Testis (tissue), 2 donors: ENCODE measurements at regions not wholly inside any gene's neighbourhood (a gene's known extent, or its start where the extent isn't known, plus 50 kb on each side); places are given as distances from the start of the nearest gene placed in this dataset.

Source experiments
- CTCF ChIP-seq, 3 experiments: fragments of 450-650 bp in 2 of 3; fragments of 200-600 bp in 1 of 3; sonication (generic) in 1 of 3; IDR thresholded peaks; one replicate each; pipeline ENCODE4 v1.5.1; 2016 to 2019; ENCODE audit warnings: antibody characterized with exemption in 3 of 3, mild to moderate bottlenecking in 2 of 3, moderate library complexity in 1 of 3
- POLR2A ChIP-seq: fragments of 450-650 bp; IDR thresholded peaks from one replicate; pipeline ENCODE4 v1.6.1; 2017; ENCODE audit warnings: antibody characterized with exemption, mild to moderate bottlenecking, moderate library complexity

DNA sequence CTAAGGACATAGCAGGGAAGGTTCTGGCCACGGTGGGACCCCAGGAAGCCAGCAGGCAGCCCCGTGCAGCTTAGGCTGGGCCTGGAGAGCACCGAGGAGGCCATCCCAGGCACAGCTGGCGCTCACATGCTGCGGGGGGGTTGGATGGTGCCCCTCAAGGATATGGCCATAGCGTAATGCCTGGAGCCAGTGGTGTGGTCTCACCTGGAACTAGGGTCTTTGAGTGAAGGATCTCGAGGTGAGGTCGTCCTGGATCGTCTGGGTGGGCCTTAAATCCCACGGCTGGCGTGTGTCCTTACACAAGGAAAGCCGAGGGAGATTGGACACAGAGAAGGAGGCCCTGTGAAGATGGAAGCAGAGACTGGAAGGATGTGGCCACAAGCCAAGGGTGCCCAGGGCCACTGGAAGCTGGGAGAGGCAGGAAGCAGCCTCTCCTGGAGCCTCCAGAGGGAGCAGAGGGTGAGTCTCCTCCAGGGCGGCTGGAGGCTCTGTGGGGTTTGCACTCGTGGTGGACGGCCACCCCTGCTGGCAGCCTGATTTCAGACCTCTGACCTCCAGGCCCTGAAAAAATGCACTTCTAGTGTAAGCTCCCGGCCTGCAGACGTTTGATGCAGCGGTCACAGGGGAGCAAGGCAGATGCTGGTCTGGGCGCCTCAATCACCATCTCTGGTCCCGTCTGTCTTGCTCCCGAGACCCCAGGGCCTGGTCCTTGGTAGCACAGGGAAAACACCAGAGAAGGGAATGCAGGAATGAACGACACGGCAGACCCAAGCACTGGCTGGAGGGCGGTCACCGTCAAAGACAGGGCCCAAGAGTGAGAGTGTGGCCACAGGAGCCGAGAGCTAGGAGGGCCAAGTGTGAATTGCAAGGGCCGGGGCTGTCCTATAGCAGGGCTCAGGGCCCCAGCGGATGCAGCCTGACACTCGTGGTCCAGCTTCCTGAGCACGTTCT, 218.6 kb downstream of the KIF26A start:
- TF ChIP-seq POLR2A: no peak
- TF ChIP-seq CTCF (IDR thresholded peaks at IDR 0.05): no peak
